GM23338 (cell line): ENCODE measurements at regions not wholly inside any gene's neighbourhood (a gene's known extent, or its start where the extent isn't known, plus 50 kb on each side); places are given as distances from the start of the nearest gene placed in this dataset.

Experiments used
- ATAC-seq: fragments of 200-7000 bp; cut with Tn5 transposase; 3 replicates; pipeline ENCODE4 v1.9.1; 2020
- DNase-seq: peaks from one replicate; pipeline ENCODE4 v3.0.0-alpha.2; 2015; ENCODE audit warnings: low spot score
- H2AFZ ChIP-seq: fragments of 200-600 bp; sonication (generic); 2 replicates; pipeline ENCODE4 v1.8.0; 2016; ENCODE audit warnings: antibody characterized with exemption, mild to moderate bottlenecking, moderate library complexity
- H3F3A ChIP-seq: fragments of 200-600 bp; sonication (generic); replicated peaks from 2 replicates; pipeline ENCODE4 v1.8.0; 2017; ENCODE audit warnings: antibody characterized with exemption, mixed run types, low read depth
- H3K27ac ChIP-seq: fragments of 200-600 bp; sonication (generic); 2 replicates; pipeline ENCODE4 v1.6.1; 2016; ENCODE audit warnings: low read depth
- H3K27me3 ChIP-seq: fragments of 200-600 bp; sonication (generic); 2 replicates; pipeline ENCODE4 v1.8.0; 2016; ENCODE audit warnings: mild to moderate bottlenecking, mixed run types, moderate library complexity; ENCODE audit not compliant: insufficient read depth
- H3K36me3 ChIP-seq: fragments of 200-600 bp; sonication (generic); 2 replicates; pipeline ENCODE4 v1.8.0; 2016; ENCODE audit warnings: mild to moderate bottlenecking; ENCODE audit not compliant: insufficient read depth
- H3K4me1 ChIP-seq: fragments of 200-600 bp; sonication (generic); 2 replicates; pipeline ENCODE4 v1.8.0; 2016; ENCODE audit warnings: mild to moderate bottlenecking, moderate library complexity; ENCODE audit not compliant: insufficient read depth
- H3K4me2 ChIP-seq: fragments of 200-600 bp; sonication (generic); 2 replicates; pipeline ENCODE4 v1.7.1; 2017; ENCODE audit warnings: mixed run types
- H3K4me3 ChIP-seq: fragments of 200-600 bp; sonication (generic); 2 replicates; pipeline ENCODE4 v1.6.1; 2016; ENCODE audit warnings: mixed run types
- H3K79me2 ChIP-seq: fragments of 200-600 bp; sonication (generic); replicated peaks from 2 replicates; pipeline ENCODE4 v1.8.0; 2017; ENCODE audit warnings: mild to moderate bottlenecking; ENCODE audit not compliant: insufficient read depth
- H3K9me2 ChIP-seq: fragments of 200-600 bp; sonication (generic); 2 replicates; pipeline ENCODE4 v1.8.0; 2017; ENCODE audit not compliant: insufficient read depth
- H4K20me1 ChIP-seq: fragments of 200-600 bp; sonication (generic); replicated peaks from 2 replicates; pipeline ENCODE4 v1.8.0; 2017; ENCODE audit warnings: mild to moderate bottlenecking; ENCODE audit not compliant: insufficient read depth
- H3K27ac Mint-ChIP-seq: 2 replicates; pipeline ENCODE4 v1.8.0; 2020; ENCODE audit warnings: inconsistent platforms, mild to moderate bottlenecking, moderate library complexity, mixed read lengths
- H3K27me3 Mint-ChIP-seq: 3 replicates; pipeline ENCODE4 v1.8.0; 2022; ENCODE audit warnings: low read depth, mild to moderate bottlenecking, moderate library complexity, mixed read lengths, inconsistent platforms; ENCODE audit not compliant: insufficient read depth, poor library complexity
- H3K36me3 Mint-ChIP-seq: 3 replicates; pipeline ENCODE4 v1.8.0; 2021; ENCODE audit warnings: low read depth, mild to moderate bottlenecking, inconsistent platforms, moderate library complexity, mixed read lengths
- H3K4me1 Mint-ChIP-seq: 3 replicates; pipeline ENCODE4 v1.8.0; 2020; ENCODE audit warnings: mild to moderate bottlenecking, inconsistent platforms, mixed read lengths
- H3K4me3 Mint-ChIP-seq: 3 replicates; pipeline ENCODE4 v1.8.0; 2021; ENCODE audit warnings: moderate library complexity, mild to moderate bottlenecking, inconsistent platforms, mixed read lengths
- H3K9me3 Mint-ChIP-seq: 3 replicates; pipeline ENCODE4 v1.8.0; 2020; ENCODE audit warnings: moderate library complexity, mild to moderate bottlenecking, inconsistent platforms, mixed read lengths
- CTCF ChIP-seq, 2 experiments: fragments of 200-600 bp in 1 of 2; sonication (generic) in 1 of 2; conservative IDR thresholded peaks; 2 replicates each; pipeline versions ENCODE4 v1.5.1 to v1.6.1; 2016 to 2017; ENCODE audit warnings: antibody characterized with exemption in 2 of 2, low read depth in 2 of 2, mild to moderate bottlenecking in 2 of 2, moderate library complexity in 1 of 2
- ETS1 ChIP-seq: IDR thresholded peaks from 2 replicates; pipeline ENCODE4 v1.6.1; 2016; ENCODE audit warnings: antibody characterized with exemption
- EZH2phosphoT487 ChIP-seq: fragments of 200-600 bp; sonication (generic); IDR thresholded peaks from one replicate; pipeline ENCODE4 v1.8.1; 2018; ENCODE audit warnings: antibody characterized with exemption; ENCODE audit not compliant: unreplicated experiment
- JUNB ChIP-seq: IDR thresholded peaks from one replicate; pipeline ENCODE4 v1.6.1; 2016; ENCODE audit warnings: antibody characterized with exemption; ENCODE audit not compliant: unreplicated experiment
- POLR2AphosphoS5 ChIP-seq: IDR thresholded peaks from 2 replicates; pipeline ENCODE4 v1.6.1; 2016; ENCODE audit warnings: antibody characterized with exemption, low read depth
- REST ChIP-seq: IDR thresholded peaks from one replicate; pipeline ENCODE4 v1.6.1; 2018; ENCODE audit warnings: antibody characterized with exemption; ENCODE audit not compliant: unreplicated experiment
- ZNF114 ChIP-seq: fragments of 250-450 bp; sonication (Bioruptor Pico); IDR thresholded peaks from 2 replicates; pipeline ENCODE4 v1.5.0; 2020; ENCODE audit warnings: mild to moderate bottlenecking, moderate library complexity
- ZNF331 ChIP-seq: fragments of 250-450 bp; sonication (Bioruptor Pico); IDR thresholded peaks from 2 replicates; pipeline ENCODE4 v1.5.0; 2020; ENCODE audit warnings: low read depth, mild to moderate bottlenecking, moderate library complexity
- ZNF462 ChIP-seq: fragments of 250-450 bp; sonication (Bioruptor Pico); IDR thresholded peaks from 2 replicates; pipeline ENCODE4 v1.5.0; 2020; ENCODE audit warnings: mild to moderate bottlenecking, moderate library complexity

- no peaks in the 10 kb centered on the region for H3K36me3 ChIP-seq
- no peaks in the 10 kb centered on the region for H3F3A ChIP-seq
- H3K9me2 ChIP-seq = peaks cover 15% of the 10 kb centered on the region; the same call in 1 of the 2 replicates
- no peaks in the 10 kb centered on the region for H3K4me1 ChIP-seq
- ATAC-seq (no peak), DNase-seq (no peak)
- H3K4me3 ChIP-seq = no peak overlapping the region
- Mint-ChIP-seq H3K9me3 (no peaks in the 10 kb centered on the region), H3K27ac (no peak overlapping the region), H3K4me1 (no peaks in the 10 kb centered on the region), H3K36me3 (no peaks in the 10 kb centered on the region), H3K4me3 (no peak overlapping the region), H3K27me3 (peaks cover 2% of the 10 kb centered on the region)
- H3K4me2 ChIP-seq = no peak overlapping the region
- no peaks in the 10 kb centered on the region for H3K27me3 ChIP-seq
- TF ChIP-seq ZNF462 (CRISPR knock-in tag) (no peak), ZNF114 (CRISPR knock-in tag) (no peak), ZNF331 (CRISPR knock-in tag) (no peak), CTCF (conservative IDR thresholded peaks at IDR 0.05; ENCODE audit: low read depth in 2 of 2) (no peak), JUNB (no peak), REST (no peak), POLR2AphosphoS5 (no peak), EZH2phosphoT487 (no peak), ETS1 (no peak)
- H4K20me1 ChIP-seq = no peaks in the 10 kb centered on the region
- H2AFZ ChIP-seq = no peak overlapping the region
- H3K79me2 ChIP-seq = no peaks in the 10 kb centered on the region
- no peak overlapping the region for H3K27ac ChIP-seq
Measured at GRCh38 chr12:91836264-91836663, 309.4 kb downstream of the BTG1 start.
